Liver (tissue), 8 donors: ENCODE measurements at regions not wholly inside any gene's neighbourhood (a gene's known extent, or its start where the extent isn't known, plus 50 kb on each side); places are given as distances from the start of the nearest gene placed in this dataset.

Experiments used
- DNase-seq: peaks from one replicate; pipeline ENCODE4 v3.0.0-alpha.2; 2017; ENCODE audit warnings: low spot score
- H3K27ac ChIP-seq, 2 donors: one replicate each; pipeline ENCODE4 v1.7.0; 2013; ENCODE audit warnings: inconsistent platforms in 2 of 2, low read length in 2 of 2, control low read depth in 1 of 2, low read depth in 1 of 2, mild to moderate bottlenecking in 1 of 2
- H3K27me3 ChIP-seq, 4 donors: one replicate each; pipeline versions ENCODE4 v1.6.1 to v1.7.0; 2013; ENCODE audit warnings: low read length in 3 of 4, inconsistent platforms in 1 of 4, mild to moderate bottlenecking in 1 of 4, moderate library complexity in 1 of 4; ENCODE audit not compliant: control insufficient read depth in 4 of 4, insufficient read depth in 4 of 4
- H3K36me3 ChIP-seq, 4 donors: one replicate each; pipeline versions ENCODE4 v1.6.1 to v1.7.0; 2013; ENCODE audit warnings: low read length in 3 of 4, mild to moderate bottlenecking in 3 of 4, low read depth in 1 of 4, moderate library complexity in 1 of 4; ENCODE audit not compliant: control insufficient read depth in 4 of 4, insufficient read depth in 3 of 4
- H3K4me1 ChIP-seq, 4 donors: one replicate each; pipeline versions ENCODE4 v1.6.1 to v1.7.0; 2013; ENCODE audit warnings: low read length in 3 of 4, mild to moderate bottlenecking in 3 of 4, moderate library complexity in 1 of 4; ENCODE audit not compliant: control insufficient read depth in 4 of 4, insufficient read depth in 4 of 4
- H3K4me3 ChIP-seq, 3 donors: one replicate each; pipeline versions ENCODE4 v1.6.1 to v1.7.0; 2013; ENCODE audit warnings: low read length in 3 of 3, control low read depth in 1 of 3, low read depth in 1 of 3, mild to moderate bottlenecking in 1 of 3
- H3K9ac ChIP-seq, 2 donors: one replicate each; pipeline ENCODE4 v1.7.0; 2013; ENCODE audit warnings: low read length in 2 of 2, mild to moderate bottlenecking in 2 of 2, moderate library complexity in 2 of 2, control low read depth in 1 of 2, low read depth in 1 of 2
- H3K9me3 ChIP-seq, 4 donors: one replicate each; pipeline versions ENCODE4 v1.6.1 to v1.7.0; 2013; ENCODE audit warnings: low read length in 3 of 4; ENCODE audit not compliant: control insufficient read depth in 4 of 4
- ATF3 ChIP-seq: IDR thresholded peaks from 2 replicates; pipeline ENCODE4 v1.6.1; 2016; ENCODE audit warnings: antibody characterized with exemption
- CTCF ChIP-seq: fragments of 150-350 bp; IDR thresholded peaks from 2 replicates; pipeline ENCODE4 v1.5.1; 2017; ENCODE audit warnings: improper control_type of control experiment, low read depth, low read length; ENCODE audit not compliant: missing input control
- EGR1 ChIP-seq, 2 donors: IDR thresholded peaks; 2 replicates each; pipeline ENCODE4 v1.6.1; 2016 to 2018; ENCODE audit warnings: antibody characterized with exemption in 2 of 2, low read depth in 2 of 2
- FOXA1 ChIP-seq: IDR thresholded peaks from 2 replicates; pipeline ENCODE4 v1.6.1; 2016; ENCODE audit warnings: antibody characterized with exemption
- FOXA2 ChIP-seq: IDR thresholded peaks from 2 replicates; pipeline ENCODE4 v1.6.1; 2016; ENCODE audit warnings: antibody characterized with exemption
- GABPA ChIP-seq, 2 donors: IDR thresholded peaks in 1 of 2; conservative IDR thresholded peaks in 1 of 2; 2 replicates each; pipeline ENCODE4 v1.6.1; 2016; ENCODE audit warnings: antibody characterized with exemption in 2 of 2, mild to moderate bottlenecking in 1 of 2, moderate library complexity in 1 of 2
- HNF4A ChIP-seq, 2 donors: conservative IDR thresholded peaks; 2 replicates each; pipeline ENCODE4 v1.6.1; 2016; ENCODE audit warnings: antibody characterized with exemption in 2 of 2, mild to moderate bottlenecking in 2 of 2
- JUND ChIP-seq, 2 donors: IDR thresholded peaks; 2 replicates each; pipeline ENCODE4 v1.6.1; 2016; ENCODE audit warnings: antibody characterized with exemption in 2 of 2
- MAX ChIP-seq: IDR thresholded peaks from 2 replicates; pipeline ENCODE4 v1.6.1; 2016; ENCODE audit warnings: antibody characterized with exemption
- NR2F2 ChIP-seq: IDR thresholded peaks from 2 replicates; pipeline ENCODE4 v1.6.1; 2016; ENCODE audit warnings: antibody characterized with exemption
- RAD21 ChIP-seq, 2 donors: IDR thresholded peaks; 2 replicates each; pipeline ENCODE4 v1.6.1; 2016; ENCODE audit warnings: antibody characterized with exemption in 2 of 2, mild to moderate bottlenecking in 2 of 2
- RXRA ChIP-seq, 2 donors: IDR thresholded peaks; 2 replicates each; pipeline ENCODE4 v1.6.1; 2017 to 2018; ENCODE audit warnings: antibody characterized with exemption in 2 of 2, mild to moderate bottlenecking in 1 of 2
- SP1 ChIP-seq: IDR thresholded peaks from 2 replicates; pipeline ENCODE4 v1.6.1; 2018; ENCODE audit warnings: antibody characterized with exemption, mild to moderate bottlenecking
- TAF1 ChIP-seq: conservative IDR thresholded peaks from 2 replicates; pipeline ENCODE4 v1.6.1; 2016; ENCODE audit warnings: antibody characterized with exemption, mild to moderate bottlenecking
- ZBTB33 ChIP-seq: IDR thresholded peaks from 2 replicates; pipeline ENCODE4 v1.6.1; 2016; ENCODE audit warnings: antibody characterized with exemption
- WGBS: extraction: QIAGEN DNeasy Blood & Tissue Kit; methylation state at CpG from one replicate; pipeline ENCODE4 v1.1.7; 2013; 5-methylcytosine and 5-hydroxymethylcytosine counted together
- donor health status: healthy.
- donor health status: healthy.
- donor health status: healthy.
- donor health status: healthy.
- donor health status: healthy.

- no peak overlapping the region for H3K9ac ChIP-seq
- peaks cover 0 to 3% (median 0%) of the 10 kb centered on the region in 4 donors for H3K27me3 ChIP-seq
- no peak overlapping the region for H3K4me3 ChIP-seq
- no peaks in the 10 kb centered on the region for H3K4me1 ChIP-seq
- no peaks in the 10 kb centered on the region for H3K9me3 ChIP-seq
- no peaks in the 10 kb centered on the region for H3K36me3 ChIP-seq
- WGBS: 88% methylated on average over 3 of the region's 3 CpGs
- TF ChIP-seq ZBTB33: no peak
- TF ChIP-seq RAD21 (IDR thresholded peaks at IDR 0.05): no peak
- TF ChIP-seq EGR1 (IDR thresholded peaks at IDR 0.05; ENCODE audit: low read depth in 2 of 2): no peak
- no peak for TF ChIP-seq CTCF
- no peak for TF ChIP-seq FOXA1
- no peak for TF ChIP-seq RXRA (IDR thresholded peaks at IDR 0.05)
- TF ChIP-seq FOXA2: no peak
- no peak for TF ChIP-seq TAF1
- no peak for TF ChIP-seq SP1
- no peak for TF ChIP-seq GABPA (IDR thresholded peaks at IDR 0.05 in 1 of 2, conservative IDR thresholded peaks at IDR 0.05 in 1 of 2)
- no peak for TF ChIP-seq HNF4A (conservative IDR thresholded peaks at IDR 0.05)
- no peak for TF ChIP-seq NR2F2
- TF ChIP-seq JUND (IDR thresholded peaks at IDR 0.05): no peak
- no peak for TF ChIP-seq MAX
- H3K27ac ChIP-seq: no peak overlapping the region
- DNase-seq: no peak
These were observed 104.2 kb upstream of the MSX1 start for GRCh38 chr4:4755306-4755705.

GRCh38 chr4:4754641-4755040 is 104.8 kb upstream of the MSX1 start:
- no peaks in the 10 kb centered on the region for H3K9me3 ChIP-seq
- no peak overlapping the region for H3K27ac ChIP-seq
- no peak for DNase-seq
- H3K4me1 ChIP-seq: no peaks in the 10 kb centered on the region
- no peaks in the 10 kb centered on the region for H3K36me3 ChIP-seq
- H3K4me3 ChIP-seq: no peak overlapping the region
- TF ChIP-seq FOXA1 (no peak), EGR1 (IDR thresholded peaks at IDR 0.05; ENCODE audit: low read depth in 2 of 2) (no peak), MAX (no peak), CTCF (no peak), ATF3 (no peak), RAD21 (IDR thresholded peaks at IDR 0.05) (no peak)
- peaks cover 0 to 3% (median 0%) of the 10 kb centered on the region in 4 donors for H3K27me3 ChIP-seq
- H3K9ac ChIP-seq: no peak overlapping the region
- 39% methylated on average over 9 of the region's 9 CpGs for WGBS
